GM12892 (cell line): ENCODE measurements at regions not wholly inside any gene's neighbourhood (a gene's known extent, or its start where the extent isn't known, plus 50 kb on each side); places are given as distances from the start of the nearest gene placed in this dataset.

Source experiments
- DNase-seq: peaks from one replicate; pipeline ENCODE4 v3.0.0; 2011; ENCODE audit not compliant: insufficient read length
- FAIRE-seq: peaks from 2 replicates; lab custom pipeline; 2011; peaks lifted over from hg19 to GRCh38; lab: Jason Lieb, UNC
- POLR2A ChIP-seq: IDR thresholded peaks from 2 replicates; pipeline ENCODE4 v1.6.1; 2011; ENCODE audit warnings: low read depth, low read length, control low read depth
- POLR2AphosphoS5 ChIP-seq: IDR thresholded peaks from 2 replicates; pipeline ENCODE4 v1.6.1; 2011; ENCODE audit warnings: low read depth, low read length, control low read depth
- TAF1 ChIP-seq: IDR thresholded peaks from 2 replicates; pipeline ENCODE4 v1.6.1; 2011; ENCODE audit warnings: low read depth, mild to moderate bottlenecking, control low read depth, low read length, borderline replicate concordance

- FAIRE-seq (no peak), DNase-seq (no peak)
- TF ChIP-seq TAF1 (no peak), POLR2A (no peak), POLR2AphosphoS5 (no peak)
Observed at GRCh38 chr20:19094959-19095541, 117.4 kb upstream of the SLC24A3 start.

- DNase-seq (no peak), FAIRE-seq (no peak)
- TF ChIP-seq POLR2A (no peak), POLR2AphosphoS5 (no peak), TAF1 (no peak)
Observed at GRCh38 chr20:19095762-19096161, 116.7 kb upstream of the SLC24A3 start.

GRCh38 chr20:19096843-19097242, 115.6 kb upstream of the SLC24A3 start:
- TF ChIP-seq TAF1 (no peak), POLR2AphosphoS5 (no peak), POLR2A (no peak)
- FAIRE-seq (no peak), DNase-seq (no peak)

DNA sequence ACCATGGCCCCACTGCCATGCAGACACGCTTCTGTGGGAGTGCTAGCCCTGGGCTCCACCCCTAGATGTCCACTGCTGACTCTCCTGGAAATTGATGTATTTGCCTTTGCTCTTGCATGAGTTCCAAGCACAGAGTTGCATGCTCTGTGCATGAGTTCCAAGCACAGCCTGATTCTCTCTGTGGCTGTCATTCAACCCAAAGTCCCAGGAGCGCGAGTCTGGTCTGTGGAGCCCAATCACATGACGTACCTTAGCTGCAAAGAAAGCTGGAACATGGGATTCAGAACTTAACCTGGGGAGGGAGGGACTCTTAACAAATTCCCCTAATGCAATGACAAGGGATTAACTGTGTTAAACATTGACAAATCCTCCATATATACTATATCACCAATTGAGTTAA, 114.3 kb upstream of the SLC24A3 start:
- DNase-seq (no peak), FAIRE-seq (no peak)
- TF ChIP-seq POLR2A (no peak), TAF1 (no peak), POLR2AphosphoS5 (no peak)

DNA sequence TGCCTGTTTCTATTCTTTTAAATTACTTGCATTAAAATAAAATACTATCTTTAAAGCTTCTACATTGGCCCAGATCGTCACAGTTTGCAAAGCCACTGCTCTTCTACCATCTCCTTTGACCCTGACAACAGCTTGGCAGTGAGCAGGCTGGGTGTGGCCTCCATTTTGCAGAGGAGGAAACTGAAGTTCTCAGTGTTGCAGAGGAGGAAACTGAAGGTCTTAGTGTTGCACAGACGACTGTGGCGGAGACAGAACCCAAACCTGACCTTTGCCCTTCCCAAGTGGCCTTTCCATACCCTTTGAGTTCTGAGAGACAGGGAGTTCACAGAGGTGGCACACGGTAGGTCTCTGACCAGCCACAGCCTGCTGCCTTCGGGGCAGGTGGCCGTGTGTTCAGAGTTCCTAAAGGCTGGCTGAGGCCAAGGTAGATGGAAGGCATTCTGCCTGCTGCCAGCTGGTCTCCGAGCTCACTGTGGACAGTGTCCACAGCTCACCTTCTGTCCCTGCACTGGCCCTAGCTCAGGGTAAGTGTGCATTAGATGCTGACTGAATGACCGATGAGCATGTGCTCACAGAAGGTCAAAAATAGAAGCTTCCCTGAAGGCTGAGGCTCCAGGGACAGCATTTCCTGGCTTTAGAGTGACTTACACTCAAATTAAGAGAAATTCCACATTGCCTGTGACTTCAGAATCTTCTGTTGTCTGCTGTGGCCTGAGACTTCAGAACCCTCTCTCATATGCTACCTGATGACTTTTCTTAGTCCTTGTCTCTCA, 113.5 kb upstream of the SLC24A3 start:
- no peak for TF ChIP-seq POLR2AphosphoS5
- no peak for TF ChIP-seq TAF1
- TF ChIP-seq POLR2A, result no peak
- no peak for DNase-seq
- FAIRE-seq, result no peak

GRCh38 chr20:19099596-19100545, 112.6 kb upstream of the SLC24A3 start:
- DNase-seq (no peak), FAIRE-seq (no peak)
- TF ChIP-seq POLR2A (no peak), POLR2AphosphoS5 (no peak), TAF1 (no peak)

DNA sequence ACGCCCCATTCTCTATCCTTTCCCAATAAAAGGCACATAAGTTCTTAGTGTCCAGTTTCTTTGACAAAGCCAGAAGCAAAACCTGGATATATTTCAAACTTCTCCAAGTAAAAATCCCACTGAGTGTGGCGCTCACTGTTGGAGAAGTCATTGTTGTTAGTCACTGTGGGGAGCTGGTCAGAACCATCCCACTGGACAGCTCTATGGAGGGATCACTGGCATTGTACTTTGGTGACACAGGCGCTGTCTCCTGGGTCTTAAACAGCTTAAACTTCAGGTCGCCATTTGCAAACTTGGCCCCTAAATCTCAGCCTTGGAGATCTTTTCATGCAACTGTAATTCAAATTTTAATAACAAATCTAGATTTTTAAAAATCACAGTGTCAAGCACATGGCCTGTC, 111.5 kb upstream of the SLC24A3 start:
- TF ChIP-seq POLR2A (no peak), TAF1 (no peak), POLR2AphosphoS5 (no peak)
- DNase-seq, result no peak
- FAIRE-seq, result no peak

- FAIRE-seq, result no peak
- DNase-seq, result no peak
- TF ChIP-seq POLR2AphosphoS5 (no peak), TAF1 (no peak), POLR2A (no peak)
Observed at GRCh38 chr20:19104186-19104585, 108.3 kb upstream of the SLC24A3 start.

GRCh38 chr20:19108155-19108554, 104.3 kb upstream of the SLC24A3 start:
- no peak for DNase-seq
- no peak for TF ChIP-seq POLR2AphosphoS5
- TF ChIP-seq POLR2A, result no peak
- no peak for TF ChIP-seq TAF1
- FAIRE-seq, result no peak

DNA sequence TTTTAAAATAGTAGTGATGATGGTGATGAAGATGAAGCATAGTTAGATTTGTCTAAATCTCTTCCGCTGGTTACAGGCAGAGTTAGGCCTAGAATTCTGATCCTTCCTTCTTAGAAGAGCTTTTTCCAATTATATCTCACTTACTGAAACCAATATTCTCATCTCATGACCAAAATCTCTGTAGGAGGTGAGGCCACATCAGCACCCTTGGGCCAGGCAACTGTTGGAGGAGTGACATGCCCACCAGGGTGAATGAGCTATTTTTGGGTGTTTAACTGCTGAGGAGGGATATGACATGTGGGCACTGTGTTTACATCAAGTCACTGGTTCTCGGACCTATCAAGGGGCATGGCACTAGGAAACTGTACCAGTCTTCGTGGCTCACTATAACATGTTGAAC, 102.2 kb upstream of the SLC24A3 start:
- TF ChIP-seq TAF1, result no peak
- no peak for TF ChIP-seq POLR2AphosphoS5
- TF ChIP-seq POLR2A, result no peak
- no peak for FAIRE-seq
- DNase-seq, result no peak

DNA sequence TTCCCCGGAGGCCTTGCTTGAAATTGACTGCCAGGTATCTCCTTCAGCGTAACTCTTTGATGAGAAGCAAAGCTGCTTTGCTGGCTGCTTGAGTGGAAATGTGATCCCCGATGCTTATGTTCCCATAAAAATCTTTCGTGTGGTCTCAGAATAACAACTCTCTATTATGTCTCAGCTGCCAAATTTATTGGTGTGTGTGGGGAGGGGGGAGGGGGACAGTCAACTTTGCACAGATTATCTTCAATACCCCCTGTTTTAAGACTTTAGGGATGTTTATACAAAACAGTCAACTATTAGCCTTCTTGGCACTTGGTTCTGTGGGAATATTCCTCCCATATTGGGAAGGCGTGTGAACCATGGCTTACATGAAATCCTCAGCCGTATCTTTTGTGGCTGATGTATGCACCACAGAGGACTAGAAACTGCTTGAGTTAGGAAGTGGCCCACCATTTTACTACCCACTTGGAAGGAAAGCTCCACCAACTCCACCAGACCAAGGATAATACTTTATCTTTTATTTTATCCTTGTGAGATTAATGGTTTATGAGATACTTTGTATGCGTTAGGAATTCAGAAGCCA, 101.5 kb upstream of the SLC24A3 start:
- no peak for TF ChIP-seq TAF1
- no peak for TF ChIP-seq POLR2A
- no peak for TF ChIP-seq POLR2AphosphoS5
- FAIRE-seq (no peak), DNase-seq (no peak)
